NOMO-1 treated with dmso at 0.1 percent for 144 hours (cell line): ENCODE measurements at regions not wholly inside any gene's neighbourhood (a gene's known extent, or its start where the extent isn't known, plus 50 kb on each side); places are given as distances from the start of the nearest gene placed in this dataset.
"Not testable (repeated sequence)": the region's sequence is repeated elsewhere in the genome, so short reads cannot be mapped to it uniquely, and the experiment has no call there.

Experiments
- DNase-seq: peaks from one replicate; lab custom pipeline; 2025; ENCODE audit not compliant: unreplicated experiment; lab: John Stamatoyannopoulos, UW

GRCh38 chr7:68914006-68914405 lies 684.3 kb upstream of the AUTS2 start:
- no peak for DNase-seq

GRCh38 chr7:68917041-68917651 lies 681.1 kb upstream of the AUTS2 start:
- no peak for DNase-seq

GRCh38 chr7:68918621-68919020 lies 679.7 kb upstream of the AUTS2 start:
- no peak for DNase-seq

- DNase-seq: no peak
Measured at GRCh38 chr7:68922850-68923249, 675.4 kb upstream of the AUTS2 start.

- no peak for DNase-seq
Measured at GRCh38 chr7:68925241-68925640, 673.0 kb upstream of the AUTS2 start.

- DNase-seq: no peak
Measured at GRCh38 chr7:68929781-68930261, 668.5 kb upstream of the AUTS2 start.

GRCh38 chr7:68936471-68937035 lies 661.7 kb upstream of the AUTS2 start:
- DNase-seq: peak; percentile 31

- no peak for DNase-seq
Measured at GRCh38 chr7:68938151-68938550, 660.1 kb upstream of the AUTS2 start.

- DNase-seq: no peak
Measured at GRCh38 chr7:68943786-68944185, 654.5 kb upstream of the AUTS2 start.

- no peak for DNase-seq
Measured at GRCh38 chr7:68955656-68956055, 642.6 kb upstream of the AUTS2 start.

GRCh38 chr7:68958571-68958970 lies 639.7 kb upstream of the AUTS2 start:
- no peak for DNase-seq

- DNase-seq: no peak
Measured at GRCh38 chr7:68963552-68963951, 634.7 kb upstream of the AUTS2 start.

GRCh38 chr7:68964060-68964459 lies 634.2 kb upstream of the AUTS2 start:
- peak; percentile 1 for DNase-seq

- DNase-seq: no peak
Measured at GRCh38 chr7:68965351-68965750, 632.9 kb upstream of the AUTS2 start.

GRCh38 chr7:68967598-68967997 lies 630.7 kb upstream of the AUTS2 start:
- no peak for DNase-seq

GRCh38 chr7:68969571-68969970 lies 628.7 kb upstream of the AUTS2 start:
- DNase-seq: peak; percentile 78

- DNase-seq: no peak
Measured at GRCh38 chr7:68971634-68972340, 626.5 kb upstream of the AUTS2 start.

GRCh38 chr7:68977385-68978055 lies 620.8 kb upstream of the AUTS2 start:
- no peak for DNase-seq

- no peak for DNase-seq
Measured at GRCh38 chr7:68978710-68979109, 619.6 kb upstream of the AUTS2 start.

- DNase-seq: peak; percentile 2
Measured at GRCh38 chr7:68980011-68980410, 618.3 kb upstream of the AUTS2 start.

- DNase-seq: not testable (repeated sequence)
Measured at GRCh38 chr7:68980432-68980831, 617.8 kb upstream of the AUTS2 start.

GRCh38 chr7:68984306-68984705 lies 614.0 kb upstream of the AUTS2 start:
- DNase-seq: no peak
